Neural cell (in vitro differentiated cells): ENCODE measurements at regions not wholly inside any gene's neighbourhood (a gene's known extent, or its start where the extent isn't known, plus 50 kb on each side); places are given as distances from the start of the nearest gene placed in this dataset.

Experiments used
- H2AFZ ChIP-seq: fragments of 200-600, 300-800 bp; sonication (generic), shearing (Covaris generic); 2 replicates; pipeline ENCODE4 v1.6.0; 2014; ENCODE audit warnings: low read depth, mild to moderate bottlenecking, antibody characterized with exemption, low read length, moderate library complexity
- H3F3A ChIP-seq: fragments of 200-600 bp; shearing (Covaris generic); 2 replicates; pipeline ENCODE4 v1.6.1; 2016; ENCODE audit warnings: mild to moderate bottlenecking, moderate library complexity, mixed read lengths, antibody characterized with exemption, low read length; ENCODE audit not compliant: insufficient read depth, poor library complexity, severe bottlenecking
- H3K27ac ChIP-seq: fragments of 200-600, 300-800 bp; sonication (generic), shearing (Covaris generic); 2 replicates; pipeline ENCODE4 v1.5.1; 2014; ENCODE audit warnings: mild to moderate bottlenecking, low read length, moderate library complexity
- H3K27me3 ChIP-seq: fragments of 300-800, 200-600 bp; sonication (generic), shearing (Covaris generic); 2 replicates; pipeline ENCODE4 v1.6.0; 2014; ENCODE audit warnings: mild to moderate bottlenecking, low read depth, low read length, moderate library complexity; ENCODE audit not compliant: insufficient read depth
- H3K36me3 ChIP-seq: fragments of 300-800, 200-600 bp; sonication (generic), shearing (Covaris generic); 2 replicates; pipeline ENCODE4 v1.5.1; 2014; ENCODE audit warnings: mild to moderate bottlenecking, antibody characterized with exemption, low read length, moderate library complexity; ENCODE audit not compliant: insufficient read depth
- H3K4me2 ChIP-seq: fragments of 300-800, 200-600 bp; sonication (generic), shearing (Covaris generic); 2 replicates; pipeline ENCODE4 v1.6.0; 2014; ENCODE audit warnings: mild to moderate bottlenecking, low read length
- H3K4me3 ChIP-seq: fragments of 300-800, 200-600 bp; sonication (generic), shearing (Covaris generic); 2 replicates; pipeline ENCODE4 v1.5.1; 2014; ENCODE audit warnings: mild to moderate bottlenecking, low read length, moderate library complexity
- H3K79me2 ChIP-seq: fragments of 200-600 bp; shearing (Covaris generic); replicated peaks from 2 replicates; pipeline ENCODE4 v1.6.0; 2014; ENCODE audit warnings: mild to moderate bottlenecking, low read length, moderate library complexity; ENCODE audit not compliant: insufficient read depth
- H3K9ac ChIP-seq: fragments of 300-800, 200-600 bp; sonication (generic), shearing (Covaris generic); 2 replicates; pipeline ENCODE4 v1.6.1; 2016; ENCODE audit warnings: mild to moderate bottlenecking, low read length, mixed read lengths
- H3K9me2 ChIP-seq: fragments of 200-600 bp; shearing (Covaris generic); 2 replicates; pipeline ENCODE4 v1.6.1; 2016; ENCODE audit warnings: mild to moderate bottlenecking, low read length, mixed read lengths; ENCODE audit not compliant: insufficient read depth
- H3K9me3 ChIP-seq: fragments of 200-600, 300-800 bp; sonication (generic), shearing (Covaris generic); 2 replicates; pipeline ENCODE4 v1.6.1; 2016; ENCODE audit warnings: mild to moderate bottlenecking, mixed run types, low read length, moderate library complexity, mixed read lengths
- H4K20me1 ChIP-seq: fragments of 200-600 bp; shearing (Covaris generic); 2 replicates; pipeline ENCODE4 v1.6.1; 2016; ENCODE audit warnings: mild to moderate bottlenecking, mixed run types; ENCODE audit not compliant: insufficient read depth
- EZH2 ChIP-seq: fragments of 200-600, 300-800 bp; shearing (Covaris generic), sonication (generic); IDR thresholded peaks from 2 replicates; pipeline ENCODE4 v1.6.1; 2014; ENCODE audit warnings: antibody characterized with exemption, low read length, borderline replicate concordance, mild to moderate bottlenecking; ENCODE audit not compliant: insufficient read depth, poor library complexity, severe bottlenecking
- MXI1 ChIP-seq: fragments of 450-650 bp; conservative IDR thresholded peaks from 2 replicates; pipeline ENCODE4 v1.6.1; 2014; ENCODE audit warnings: antibody characterized with exemption, mild to moderate bottlenecking; ENCODE audit not compliant: poor library complexity, severe bottlenecking
- SMC3 ChIP-seq: fragments of 450-650 bp; conservative IDR thresholded peaks from 2 replicates; pipeline ENCODE4 v1.6.1; 2014; ENCODE audit warnings: antibody characterized with exemption, mild to moderate bottlenecking, moderate library complexity; ENCODE audit not compliant: poor library complexity
- TF ChIP-seq, protein P1 (sequence below): fragments of 450-650 bp; IDR thresholded peaks from 2 replicates; pipeline ENCODE4 v1.5.1; 2014; ENCODE audit warnings: antibody characterized with exemption, mild to moderate bottlenecking, moderate library complexity; ENCODE audit not compliant: poor library complexity, severe bottlenecking
- TF ChIP-seq, protein P2 (sequence below): IDR thresholded peaks from 2 replicates; pipeline ENCODE4 v1.6.1; 2012; ENCODE audit warnings: borderline replicate concordance

DNA sequence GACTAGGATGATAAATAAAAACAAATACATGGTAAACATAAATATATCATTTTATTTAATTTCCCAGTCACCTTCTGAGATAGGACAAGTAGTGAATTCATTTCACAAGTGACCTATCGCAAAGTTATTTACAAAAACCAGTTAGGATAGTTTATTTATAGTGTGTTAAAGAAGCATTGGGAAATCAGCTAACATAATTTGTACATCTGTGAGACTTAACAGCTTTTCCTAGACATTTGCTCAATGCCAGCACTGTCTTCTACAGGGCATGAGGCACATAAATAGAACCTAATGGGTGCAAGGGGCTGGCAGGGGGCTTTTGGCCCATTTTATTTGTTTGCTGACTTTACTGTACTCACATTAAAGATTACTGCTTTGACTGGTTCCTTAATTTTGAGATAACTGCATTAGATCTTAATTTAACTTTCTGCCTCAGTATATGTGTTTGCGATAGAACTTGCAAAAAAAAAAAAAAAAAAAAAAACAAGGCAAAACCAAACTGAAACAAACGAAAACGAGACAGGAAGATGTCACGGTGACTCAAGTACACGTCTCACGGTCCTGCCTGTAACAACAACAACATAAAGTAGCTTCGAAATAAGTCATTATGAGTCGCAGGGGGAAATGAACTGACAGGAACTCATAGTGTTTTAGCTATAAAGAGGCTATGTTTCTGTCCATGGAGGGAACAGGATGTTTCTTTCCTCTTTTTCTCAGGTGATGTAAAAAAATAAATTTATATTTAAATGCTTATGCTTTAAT lies 133.7 kb upstream of the GMDS start:
- Histone ChIP-seq H3K9ac (no peak overlapping the region), H3K27ac (no peak overlapping the region), H3K9me3 (no peaks in the 10 kb centered on the region), H3F3A (no peaks in the 10 kb centered on the region), H3K27me3 (no peaks in the 10 kb centered on the region), H3K36me3 (no peaks in the 10 kb centered on the region), H3K4me2 (no peak overlapping the region), H3K4me3 (no peak overlapping the region), H3K79me2 (no peaks in the 10 kb centered on the region), H4K20me1 (no peaks in the 10 kb centered on the region), H2AFZ (no peak overlapping the region), H3K9me2 (no peaks in the 10 kb centered on the region)
- TF ChIP-seq MXI1 = no peak
- TF ChIP-seq, protein P1, sequence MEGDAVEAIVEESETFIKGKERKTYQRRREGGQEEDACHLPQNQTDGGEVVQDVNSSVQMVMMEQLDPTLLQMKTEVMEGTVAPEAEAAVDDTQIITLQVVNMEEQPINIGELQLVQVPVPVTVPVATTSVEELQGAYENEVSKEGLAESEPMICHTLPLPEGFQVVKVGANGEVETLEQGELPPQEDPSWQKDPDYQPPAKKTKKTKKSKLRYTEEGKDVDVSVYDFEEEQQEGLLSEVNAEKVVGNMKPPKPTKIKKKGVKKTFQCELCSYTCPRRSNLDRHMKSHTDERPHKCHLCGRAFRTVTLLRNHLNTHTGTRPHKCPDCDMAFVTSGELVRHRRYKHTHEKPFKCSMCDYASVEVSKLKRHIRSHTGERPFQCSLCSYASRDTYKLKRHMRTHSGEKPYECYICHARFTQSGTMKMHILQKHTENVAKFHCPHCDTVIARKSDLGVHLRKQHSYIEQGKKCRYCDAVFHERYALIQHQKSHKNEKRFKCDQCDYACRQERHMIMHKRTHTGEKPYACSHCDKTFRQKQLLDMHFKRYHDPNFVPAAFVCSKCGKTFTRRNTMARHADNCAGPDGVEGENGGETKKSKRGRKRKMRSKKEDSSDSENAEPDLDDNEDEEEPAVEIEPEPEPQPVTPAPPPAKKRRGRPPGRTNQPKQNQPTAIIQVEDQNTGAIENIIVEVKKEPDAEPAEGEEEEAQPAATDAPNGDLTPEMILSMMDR = no peak
- TF ChIP-seq SMC3 = no peak

DNA sequence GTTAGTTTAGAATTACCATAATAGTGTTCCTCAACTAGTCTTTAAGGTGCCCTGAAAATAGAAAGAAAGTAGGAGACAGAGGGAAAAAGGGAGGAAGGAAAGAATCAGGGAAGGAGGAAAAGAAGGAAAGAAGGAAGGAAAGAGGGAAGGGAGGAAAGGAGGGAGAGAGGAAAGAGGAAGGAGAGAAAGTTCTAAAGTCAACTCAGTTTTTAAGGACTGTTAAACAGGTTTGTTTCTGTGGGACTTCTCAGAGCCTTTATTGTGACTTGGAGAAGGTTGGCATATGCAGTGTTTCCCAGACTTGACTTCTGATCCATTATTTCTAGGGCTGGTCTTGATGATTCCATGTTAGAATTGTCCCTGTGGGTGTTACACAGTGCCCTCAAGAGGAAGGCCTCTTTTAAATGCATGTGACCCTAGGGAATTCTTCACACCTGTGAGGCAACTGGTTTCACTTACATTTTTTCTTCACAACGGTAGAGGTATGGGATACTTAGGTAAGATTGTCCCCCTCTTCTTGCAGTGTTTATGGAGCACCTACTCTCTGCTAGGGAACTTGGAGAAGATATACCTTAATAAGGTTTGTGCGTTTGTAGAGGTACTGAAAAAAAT lies 132.7 kb upstream of the GMDS start:
- H3K9me2 ChIP-seq = no peaks in the 10 kb centered on the region
- H3K27me3 ChIP-seq = no peaks in the 10 kb centered on the region
- H3K9me3 ChIP-seq = no peaks in the 10 kb centered on the region
- TF ChIP-seq EZH2 = no peak
- TF ChIP-seq, protein P2, sequence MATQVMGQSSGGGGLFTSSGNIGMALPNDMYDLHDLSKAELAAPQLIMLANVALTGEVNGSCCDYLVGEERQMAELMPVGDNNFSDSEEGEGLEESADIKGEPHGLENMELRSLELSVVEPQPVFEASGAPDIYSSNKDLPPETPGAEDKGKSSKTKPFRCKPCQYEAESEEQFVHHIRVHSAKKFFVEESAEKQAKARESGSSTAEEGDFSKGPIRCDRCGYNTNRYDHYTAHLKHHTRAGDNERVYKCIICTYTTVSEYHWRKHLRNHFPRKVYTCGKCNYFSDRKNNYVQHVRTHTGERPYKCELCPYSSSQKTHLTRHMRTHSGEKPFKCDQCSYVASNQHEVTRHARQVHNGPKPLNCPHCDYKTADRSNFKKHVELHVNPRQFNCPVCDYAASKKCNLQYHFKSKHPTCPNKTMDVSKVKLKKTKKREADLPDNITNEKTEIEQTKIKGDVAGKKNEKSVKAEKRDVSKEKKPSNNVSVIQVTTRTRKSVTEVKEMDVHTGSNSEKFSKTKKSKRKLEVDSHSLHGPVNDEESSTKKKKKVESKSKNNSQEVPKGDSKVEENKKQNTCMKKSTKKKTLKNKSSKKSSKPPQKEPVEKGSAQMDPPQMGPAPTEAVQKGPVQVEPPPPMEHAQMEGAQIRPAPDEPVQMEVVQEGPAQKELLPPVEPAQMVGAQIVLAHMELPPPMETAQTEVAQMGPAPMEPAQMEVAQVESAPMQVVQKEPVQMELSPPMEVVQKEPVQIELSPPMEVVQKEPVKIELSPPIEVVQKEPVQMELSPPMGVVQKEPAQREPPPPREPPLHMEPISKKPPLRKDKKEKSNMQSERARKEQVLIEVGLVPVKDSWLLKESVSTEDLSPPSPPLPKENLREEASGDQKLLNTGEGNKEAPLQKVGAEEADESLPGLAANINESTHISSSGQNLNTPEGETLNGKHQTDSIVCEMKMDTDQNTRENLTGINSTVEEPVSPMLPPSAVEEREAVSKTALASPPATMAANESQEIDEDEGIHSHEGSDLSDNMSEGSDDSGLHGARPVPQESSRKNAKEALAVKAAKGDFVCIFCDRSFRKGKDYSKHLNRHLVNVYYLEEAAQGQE = no peak
- TF ChIP-seq, protein P1 = no peak
- H3F3A ChIP-seq = no peaks in the 10 kb centered on the region
- no peak overlapping the region for H3K4me2 ChIP-seq
- no peak overlapping the region for H3K4me3 ChIP-seq
- no peaks in the 10 kb centered on the region for H3K36me3 ChIP-seq
- no peak overlapping the region for H2AFZ ChIP-seq
- H3K79me2 ChIP-seq = no peaks in the 10 kb centered on the region
- H3K27ac ChIP-seq = no peak overlapping the region
- H3K9ac ChIP-seq = no peak overlapping the region
- no peaks in the 10 kb centered on the region for H4K20me1 ChIP-seq
